ENCODE measurements at regions not wholly inside any gene's neighbourhood (a gene's known extent, or its start where the extent isn't known, plus 50 kb on each side); places are given as distances from the start of the nearest gene placed in this dataset.
"Not testable (repeated sequence)": the region's sequence is repeated elsewhere in the genome, so short reads cannot be mapped to it uniquely, and the experiment has no call there.

DNA sequence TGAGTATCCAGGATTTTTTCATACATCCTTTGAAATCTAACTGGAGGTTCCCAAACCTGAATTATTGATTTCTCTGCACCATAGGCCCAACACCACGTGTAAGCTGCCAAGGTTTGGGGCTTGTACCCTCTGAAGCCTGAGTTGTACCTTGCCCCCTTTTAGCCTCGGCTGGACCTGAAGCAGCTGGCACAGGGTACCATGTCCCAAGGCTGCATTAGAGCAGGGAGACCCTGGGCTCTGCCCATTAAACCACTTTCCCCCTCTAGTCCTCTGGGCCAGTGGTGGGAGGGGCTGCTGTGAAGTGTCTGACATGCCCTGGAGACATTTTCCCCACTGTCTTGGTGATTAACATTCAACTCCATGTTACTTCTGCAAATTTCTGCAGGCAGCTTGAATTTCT, 532.9 kb upstream of the NUDT12 start:
- DNase-seq (ENCODE audit: low spot score) = no peak

DNA sequence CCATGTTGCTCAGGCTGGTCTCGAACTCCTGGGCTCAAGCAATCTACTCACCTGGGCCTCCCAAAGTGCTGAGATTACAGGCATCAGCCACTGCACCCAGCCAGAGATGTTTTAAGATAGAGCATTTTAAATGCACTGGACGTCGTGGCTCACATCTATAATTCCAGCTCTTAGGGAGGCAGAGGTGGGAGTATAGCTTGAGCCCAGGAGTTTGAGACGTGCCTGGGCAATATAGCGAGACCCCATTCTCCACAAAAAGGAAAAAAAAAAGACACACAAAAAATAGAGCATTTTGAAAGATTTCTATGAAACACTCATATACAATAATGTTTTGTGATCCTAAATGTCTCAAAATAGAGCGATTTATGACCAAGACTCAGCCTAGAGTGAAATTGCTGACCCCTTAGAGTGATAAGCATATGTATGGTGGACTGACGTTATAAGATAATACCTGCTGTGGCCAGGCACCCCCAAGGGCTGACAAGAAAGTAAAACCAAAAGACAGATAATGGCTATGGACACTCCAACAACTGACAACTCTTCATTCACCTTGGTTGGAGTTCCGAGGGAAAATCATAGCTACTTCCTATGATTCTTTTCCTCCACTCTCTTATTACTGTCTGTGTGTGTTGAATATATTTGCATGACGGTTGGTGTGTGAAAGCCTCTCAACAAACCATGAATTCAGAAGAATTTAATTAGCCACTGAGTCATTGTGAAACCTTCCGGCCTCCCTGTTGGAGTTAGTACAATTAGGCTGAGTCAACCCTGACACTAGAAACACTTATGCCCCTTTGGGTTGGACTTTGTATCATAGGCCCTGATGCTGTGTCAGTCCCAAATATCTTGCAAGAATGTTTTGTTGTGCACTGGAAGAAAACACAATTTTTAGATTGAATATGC, 526.5 kb upstream of the NUDT12 start:
- DNase-seq (ENCODE audit: low spot score) = no peak

DNA sequence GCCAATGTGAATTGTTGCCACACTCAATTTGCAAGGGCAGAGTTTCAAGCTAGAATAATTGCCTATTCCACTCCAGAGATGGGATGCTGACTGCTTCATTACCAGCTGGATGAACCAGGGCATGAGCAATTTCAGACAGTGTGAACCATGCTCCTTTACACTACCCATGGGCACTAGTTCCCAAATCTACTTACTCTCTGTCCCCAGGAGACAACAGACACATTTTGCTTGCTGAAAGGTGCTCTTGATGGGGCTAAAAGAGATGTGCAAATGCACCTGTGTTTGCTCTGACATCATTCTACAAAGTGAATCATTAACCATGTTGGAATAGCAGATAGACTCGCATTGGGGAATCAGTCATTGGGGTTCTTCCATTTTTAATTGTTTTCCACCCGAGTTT, 522.3 kb upstream of the NUDT12 start:
- DNase-seq (ENCODE audit: low spot score) = no peak

DNA sequence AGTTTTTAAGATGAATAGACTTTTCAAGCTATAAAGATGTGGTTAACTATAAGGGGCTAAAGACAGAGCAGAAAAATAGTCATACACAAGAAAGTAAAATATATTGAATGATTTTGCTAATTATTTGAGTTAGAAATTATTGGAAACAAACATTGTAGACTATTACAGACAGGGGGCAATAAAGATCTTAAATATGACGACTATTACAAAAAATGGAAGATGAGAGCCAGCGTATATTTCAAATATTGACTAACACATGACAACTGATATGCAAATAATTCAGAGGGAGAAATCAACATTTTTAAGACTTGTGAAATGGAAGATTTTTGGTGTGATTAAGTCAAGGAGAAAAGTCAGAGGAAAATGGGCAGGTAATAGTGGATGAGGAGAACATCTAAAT, 520.2 kb upstream of the NUDT12 start:
- DNase-seq (ENCODE audit: low spot score) = no peak

DNA sequence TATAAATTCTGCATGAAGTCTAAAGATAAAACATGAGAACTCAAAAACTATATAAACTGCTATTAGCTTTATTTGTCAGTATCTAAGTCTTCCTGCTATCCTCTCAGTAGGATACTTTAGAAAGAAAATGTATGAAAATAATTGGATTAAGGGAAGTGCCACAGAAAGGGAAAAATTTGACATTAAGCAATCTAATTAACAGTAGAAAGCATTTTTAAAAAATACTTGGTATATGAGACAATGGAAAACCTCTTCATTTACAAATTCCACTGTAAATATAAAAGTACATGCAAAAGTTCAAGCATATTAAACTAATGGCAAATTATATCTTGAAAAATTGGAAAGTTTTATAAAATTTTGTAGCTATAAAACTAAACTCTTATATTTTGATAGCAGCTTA, 518.6 kb upstream of the NUDT12 start:
- DNase-seq (ENCODE audit: low spot score) = no peak

DNA sequence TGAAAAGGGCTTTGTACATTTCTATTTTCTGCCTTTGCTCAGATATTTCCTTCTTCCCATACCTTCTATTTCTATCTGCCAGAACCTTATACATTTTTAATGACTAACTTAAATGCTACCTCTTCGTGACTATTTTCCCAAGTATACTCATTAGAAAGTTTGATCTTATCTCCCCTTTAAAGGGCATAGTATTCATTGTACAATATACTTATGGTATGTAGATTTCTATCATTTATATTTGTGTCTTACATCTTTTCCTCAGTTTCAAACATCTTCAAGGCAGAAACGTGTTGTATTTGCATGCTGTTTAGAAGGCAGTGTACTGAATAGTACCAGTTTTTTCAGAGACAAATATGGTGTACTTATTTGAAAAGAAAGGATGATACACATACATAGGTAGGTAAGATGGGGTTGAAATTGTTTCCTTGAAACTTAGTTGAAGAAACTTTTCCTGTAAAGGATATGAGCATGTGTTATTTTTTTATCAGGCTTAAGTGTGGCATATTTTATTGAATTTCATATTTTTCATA, 518.1 kb upstream of the NUDT12 start:
- no peak for DNase-seq (ENCODE audit: low spot score)

DNA sequence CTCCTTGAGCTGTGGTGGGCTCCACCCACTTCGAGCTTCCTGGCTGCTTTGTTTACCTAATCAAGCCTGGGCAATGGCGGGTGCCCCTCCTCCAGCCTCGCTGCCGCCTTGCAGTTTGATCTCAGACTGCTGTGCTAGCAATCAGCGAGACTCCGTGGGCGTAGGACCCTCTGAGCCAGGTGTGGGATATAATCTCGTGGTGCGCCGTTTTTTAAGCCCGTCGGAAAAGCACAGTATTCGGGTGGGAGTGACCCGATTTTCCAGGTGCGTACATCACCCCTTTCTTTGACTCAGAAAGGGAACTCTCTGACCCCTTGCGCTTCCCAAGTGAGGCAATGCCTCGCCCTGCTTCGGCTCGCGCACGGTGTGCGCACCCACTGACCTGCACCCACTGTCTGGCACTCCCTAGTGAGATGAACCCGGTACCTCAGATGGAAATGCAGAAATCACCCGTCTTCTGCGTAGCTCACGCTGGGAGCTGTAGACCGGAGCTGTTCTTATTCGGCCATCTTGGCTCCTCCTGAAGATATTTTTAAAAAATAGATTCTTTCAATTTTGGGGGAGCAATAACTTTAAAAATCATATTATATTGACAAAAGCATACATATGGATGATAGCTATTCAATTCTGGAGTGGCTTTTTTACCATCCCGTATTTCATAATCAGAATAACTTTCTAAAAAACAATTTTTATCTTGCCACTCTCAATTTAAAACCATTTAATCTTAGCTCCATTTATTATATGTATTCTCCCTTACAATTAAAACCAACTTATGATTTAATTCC, 517.5 kb upstream of the NUDT12 start:
- not testable (repeated sequence) for DNase-seq (ENCODE audit: low spot score)

DNA sequence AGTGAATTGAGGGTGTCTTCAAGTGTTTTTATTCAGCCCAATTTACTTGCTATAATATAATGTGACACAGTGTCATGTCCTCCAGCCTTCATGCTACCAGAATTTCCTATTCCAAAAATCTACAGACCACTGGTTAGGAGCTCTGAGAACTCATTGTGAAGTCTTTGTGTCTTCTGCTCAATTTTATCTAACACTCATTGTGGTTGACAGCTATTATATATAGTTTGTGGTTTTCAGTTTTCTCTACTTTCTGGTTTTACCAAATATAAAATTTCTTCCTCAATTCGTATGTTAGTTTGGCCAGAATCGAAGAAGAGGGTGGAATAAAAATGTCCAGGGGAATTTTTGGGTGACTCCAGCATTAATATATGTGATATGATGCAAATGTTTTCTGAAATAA, 509.3 kb upstream of the NUDT12 start:
- no peak for DNase-seq (ENCODE audit: low spot score)

DNA sequence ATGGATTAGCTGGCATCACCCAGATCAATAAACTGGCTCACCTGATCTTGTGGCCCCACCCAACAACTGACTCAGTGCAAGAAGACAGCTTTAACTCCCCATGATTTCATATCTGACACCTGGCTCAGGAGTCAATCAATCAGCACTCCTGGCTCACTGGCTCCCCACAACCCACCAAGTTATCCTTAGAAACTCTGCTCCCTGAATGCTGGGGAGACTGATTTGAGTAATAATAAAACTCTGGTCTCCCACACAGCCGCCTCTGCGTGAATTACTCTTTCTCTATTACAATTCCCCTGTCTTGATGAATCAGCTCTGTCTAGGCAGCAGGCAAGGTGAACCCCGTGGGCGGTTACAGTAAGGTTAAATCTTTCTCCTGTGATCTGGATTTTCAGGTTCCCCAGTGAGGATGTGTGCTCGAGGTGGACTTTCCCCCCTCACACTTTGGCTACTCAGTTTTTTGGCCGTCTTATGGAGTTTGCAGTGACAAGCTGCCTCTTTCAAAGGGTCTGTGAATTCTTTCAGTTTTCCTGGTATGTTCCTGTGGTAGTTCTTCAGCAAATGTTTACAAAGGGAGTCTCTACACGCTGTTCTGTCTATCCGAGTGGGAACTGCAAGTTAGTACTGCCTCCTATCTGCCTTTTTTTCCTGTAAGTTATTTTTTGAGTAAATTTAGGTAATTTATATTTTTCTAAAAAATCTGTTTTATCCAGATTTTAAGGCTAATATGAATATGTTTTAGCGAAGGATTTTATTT, 500.2 kb upstream of the NUDT12 start:
- no peak for DNase-seq (ENCODE audit: low spot score)

DNA sequence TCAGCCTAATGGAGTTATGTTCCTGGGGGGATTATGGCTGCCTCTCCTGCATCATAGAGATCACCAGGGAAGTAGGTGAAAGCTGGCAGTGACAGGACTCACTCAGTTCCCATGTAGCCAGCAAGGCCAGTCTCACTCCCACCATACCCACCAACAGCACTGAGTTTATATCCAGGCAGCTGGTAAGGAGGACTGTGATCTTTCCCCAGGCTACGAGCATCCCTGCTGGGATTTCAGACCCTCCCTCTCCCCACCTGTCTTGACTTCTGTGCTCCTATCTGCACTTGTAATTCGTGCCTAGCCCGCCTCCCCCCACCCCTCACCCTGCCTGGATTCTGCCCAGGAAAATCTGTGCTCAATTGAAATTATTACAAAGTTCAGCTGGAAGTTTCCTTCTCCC, 499.1 kb upstream of the NUDT12 start:
- no peak for DNase-seq (ENCODE audit: low spot score)

DNA sequence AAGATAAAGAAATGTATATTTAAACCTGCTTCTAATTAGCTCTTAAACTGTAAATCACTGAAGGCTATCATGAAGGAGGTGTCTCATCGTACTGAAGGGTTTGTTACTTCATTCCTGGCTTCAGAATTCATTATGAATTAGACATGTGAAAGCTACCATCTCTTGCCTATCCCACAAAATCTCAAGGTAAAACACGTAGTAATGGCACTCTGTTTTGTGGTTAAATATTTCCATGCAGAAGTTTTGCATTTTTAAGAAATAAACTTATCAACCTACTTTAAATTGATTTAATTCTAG, 490.7 kb upstream of the NUDT12 start:
- no peak for DNase-seq (ENCODE audit: low spot score)

DNA sequence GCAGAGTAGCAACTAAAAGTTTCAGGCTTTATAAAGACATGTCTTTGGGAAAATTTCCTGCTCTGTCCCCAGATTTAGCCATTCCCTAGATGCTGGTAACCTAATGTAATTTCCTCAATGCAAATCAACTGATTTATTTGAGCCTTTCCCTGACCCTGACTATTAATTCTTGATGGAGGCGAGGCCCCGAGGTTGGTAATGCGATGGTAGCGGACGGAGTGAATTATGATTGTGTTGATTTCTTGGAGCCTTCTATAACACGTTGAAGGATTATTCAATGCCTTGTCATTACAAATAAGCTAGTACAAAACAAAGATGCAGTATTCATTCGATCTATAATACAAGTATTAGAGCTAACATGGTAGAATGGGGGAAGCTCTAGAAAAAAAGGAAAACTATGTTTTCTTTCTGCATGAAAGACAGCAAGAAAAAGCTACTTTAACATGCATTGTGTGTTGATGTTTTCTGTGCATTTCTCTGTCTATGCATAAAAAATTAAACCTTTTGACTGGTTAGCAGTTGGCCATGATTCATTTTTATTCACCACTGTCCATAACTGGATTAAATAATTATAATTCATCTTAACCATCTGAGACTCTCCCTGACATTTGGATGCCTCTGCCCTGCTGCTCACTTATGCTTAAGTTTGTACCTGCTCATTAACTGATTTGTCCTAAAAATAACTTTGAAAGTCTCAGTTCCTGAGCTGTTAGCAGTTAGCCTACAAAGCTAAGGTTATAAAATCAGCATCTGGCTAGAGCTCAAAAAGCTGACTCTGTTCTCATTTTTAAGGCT, 490.2 kb upstream of the NUDT12 start:
- DNase-seq (ENCODE audit: low spot score) = no peak

DNA sequence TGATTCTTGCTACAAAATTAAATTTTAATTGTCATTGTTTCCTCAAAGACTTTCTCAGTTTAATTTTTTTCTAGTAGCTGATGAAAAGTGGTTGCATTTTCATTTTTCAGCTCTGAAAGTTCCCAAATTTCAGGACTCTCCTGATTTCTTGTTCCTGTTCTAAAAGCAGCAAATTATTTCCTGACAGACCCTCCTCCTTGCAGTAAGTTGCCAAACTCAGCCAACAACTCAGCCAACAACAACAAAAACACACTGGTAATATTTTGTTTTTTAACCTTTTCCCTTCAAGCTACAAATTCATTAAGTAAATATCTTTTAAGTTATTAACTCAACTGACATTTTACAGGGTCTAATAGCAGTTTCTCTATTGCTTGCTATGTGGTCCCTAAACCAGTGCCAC, 487.8 kb upstream of the NUDT12 start:
- DNase-seq (ENCODE audit: low spot score) = no peak

DNA sequence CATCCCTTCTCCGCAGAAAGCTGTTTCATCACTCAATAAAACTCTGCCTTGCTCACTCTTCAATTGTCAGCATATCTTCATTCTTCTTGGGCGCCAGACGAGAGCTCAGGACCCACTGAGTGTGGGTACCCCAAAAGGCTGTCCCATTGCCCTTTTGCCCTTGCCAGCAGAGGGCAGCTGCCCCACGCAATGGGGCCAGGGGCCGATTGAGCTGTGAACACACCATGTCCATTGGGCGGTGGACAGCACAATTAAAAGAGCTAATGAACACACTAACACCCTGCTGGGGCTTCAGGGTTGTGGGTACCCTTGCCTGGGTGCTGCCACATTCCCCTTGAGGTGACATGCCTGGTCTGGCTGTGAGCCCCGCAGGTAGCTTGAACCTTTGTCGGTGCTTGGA, 487.2 kb upstream of the NUDT12 start:
- DNase-seq (ENCODE audit: low spot score) = no peak

DNA sequence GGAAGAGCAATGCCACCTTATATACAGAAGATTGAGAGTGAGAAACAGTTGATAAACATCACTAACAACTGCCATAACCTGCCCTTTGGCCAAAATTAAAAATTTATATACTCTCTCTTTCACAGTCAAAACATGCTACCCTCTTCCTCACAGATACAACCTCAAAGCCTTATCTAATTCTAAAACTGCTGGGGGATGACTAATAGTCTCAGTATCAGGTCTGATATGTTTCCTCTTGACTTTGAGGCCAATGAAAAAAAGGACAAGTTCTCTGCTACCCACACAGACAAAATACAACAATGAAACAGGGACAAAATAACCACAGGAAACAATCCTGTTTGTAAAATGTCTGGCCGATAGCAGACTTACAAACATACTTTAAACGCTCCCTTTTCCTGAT, 485.6 kb upstream of the NUDT12 start:
- no peak for DNase-seq (ENCODE audit: low spot score)

DNA sequence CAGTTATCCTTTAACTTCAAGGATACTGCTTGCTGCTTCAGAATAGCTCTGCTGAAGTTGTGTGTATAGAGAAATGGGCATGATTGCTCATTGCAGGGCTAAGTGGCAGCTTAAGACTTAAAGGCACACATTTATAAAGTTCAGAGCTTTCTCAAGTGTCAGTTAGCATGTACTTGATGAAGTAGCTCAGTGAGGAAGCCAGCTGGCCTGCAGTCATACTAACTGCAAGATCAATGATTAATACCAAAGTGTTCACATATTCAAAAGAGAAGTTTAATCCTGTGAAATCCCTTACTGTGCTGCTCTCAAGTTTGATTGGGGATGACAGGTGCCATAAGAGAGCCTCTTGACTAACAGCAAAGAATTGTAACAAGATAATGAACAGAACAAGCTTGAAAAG, 483.4 kb upstream of the NUDT12 start:
- DNase-seq (ENCODE audit: low spot score) = no peak

DNA sequence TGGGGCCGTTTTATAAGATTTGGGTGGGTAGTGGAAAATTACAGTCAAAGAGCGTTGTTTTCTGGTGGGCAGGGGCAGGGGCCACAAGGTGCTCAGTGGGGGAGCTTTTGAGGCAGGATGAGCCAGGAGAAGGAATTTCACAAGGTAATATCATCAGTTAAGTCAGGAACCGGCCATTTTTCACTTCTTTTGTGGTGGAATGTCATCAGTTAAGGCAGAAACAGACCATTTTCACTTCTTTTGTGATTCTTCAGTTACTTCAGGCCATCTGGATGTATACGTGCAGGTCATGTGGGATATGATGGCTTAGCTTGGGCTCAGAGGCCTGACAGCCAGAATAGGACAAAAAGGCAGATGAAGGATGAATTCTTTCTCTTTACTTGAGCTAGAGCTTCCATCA, 477.3 kb upstream of the NUDT12 start:
- DNase-seq (ENCODE audit: low spot score) = not testable (repeated sequence)

DNA sequence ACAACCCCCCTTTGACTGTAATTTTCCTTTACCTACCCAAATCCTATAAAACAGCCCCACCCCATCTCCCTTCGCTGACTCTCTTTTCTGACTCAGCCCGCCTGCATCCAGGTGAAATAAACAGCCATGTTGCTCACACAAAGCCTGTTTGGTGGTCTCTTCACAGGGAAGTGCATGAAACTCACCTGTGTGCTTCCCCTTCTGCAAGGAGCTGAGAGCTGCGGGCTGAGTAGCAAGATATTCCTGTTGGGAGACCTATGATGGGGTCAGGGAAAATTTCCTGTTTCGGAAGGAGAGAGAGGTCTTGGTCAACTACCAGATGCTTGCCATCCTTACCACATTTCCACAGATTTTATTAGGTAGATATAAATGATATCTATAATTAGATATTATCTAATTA, 474.5 kb upstream of the NUDT12 start:
- DNase-seq (ENCODE audit: low spot score) = not testable (repeated sequence)

DNA sequence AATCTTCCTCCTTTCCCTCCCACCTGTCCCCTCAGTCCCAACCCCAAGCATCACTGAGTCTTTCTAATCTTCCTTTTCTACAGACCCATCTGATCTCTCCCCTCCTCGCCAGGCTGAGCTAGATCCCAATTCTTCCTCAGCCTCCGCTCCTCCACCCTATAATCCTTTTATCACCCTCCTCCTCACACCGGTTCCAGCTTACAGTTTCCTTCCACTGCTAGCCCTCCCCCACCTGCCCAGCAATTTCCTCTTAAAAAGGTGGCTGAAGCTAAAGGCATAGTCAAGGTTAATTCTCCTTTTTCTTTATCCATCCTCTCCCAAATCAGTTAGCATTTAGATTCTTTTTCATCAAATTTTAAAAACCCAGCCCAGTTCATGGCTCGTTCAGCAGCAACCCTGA, 470.6 kb upstream of the NUDT12 start:
- DNase-seq (ENCODE audit: low spot score) = not testable (repeated sequence)

DNA sequence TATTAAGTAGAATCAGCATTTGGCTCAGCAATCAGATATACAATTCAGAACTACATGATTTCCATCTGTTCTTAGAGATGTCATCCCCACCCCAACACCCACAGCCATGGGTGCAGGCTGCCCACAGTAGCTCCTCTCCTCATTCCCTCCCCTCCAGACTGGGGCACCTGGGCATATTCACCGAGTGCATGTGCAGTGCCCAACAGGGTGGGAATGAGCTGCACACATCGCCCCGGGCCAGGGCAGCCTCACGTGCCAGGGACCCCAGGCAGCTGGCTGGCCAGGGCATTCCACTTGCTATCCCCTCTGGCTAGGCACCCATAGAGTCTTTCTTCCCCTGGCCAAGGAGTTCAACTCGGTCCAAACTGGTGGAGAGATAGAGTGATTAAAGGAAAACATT, 461.9 kb upstream of the NUDT12 start:
- no peak for DNase-seq (ENCODE audit: low spot score)

DNA sequence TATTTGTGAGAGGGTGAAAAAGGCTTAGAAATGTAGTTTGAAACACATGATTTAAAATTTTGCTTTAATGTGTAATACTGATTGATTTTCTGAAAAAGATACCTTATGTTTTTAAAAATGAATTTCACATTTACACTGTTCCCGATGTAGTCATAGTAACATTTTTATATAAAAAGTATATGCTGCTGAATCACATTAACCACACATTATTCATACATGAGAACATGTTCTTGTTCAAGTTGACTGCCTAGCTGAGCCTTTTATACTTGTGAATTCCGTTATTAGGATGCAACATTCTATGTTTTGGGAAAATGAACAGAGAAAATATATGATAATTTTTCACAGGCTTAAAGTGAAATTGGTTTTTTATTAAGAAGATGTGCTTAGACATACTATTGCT, 461.1 kb upstream of the NUDT12 start:
- no peak for DNase-seq (ENCODE audit: low spot score)

DNA sequence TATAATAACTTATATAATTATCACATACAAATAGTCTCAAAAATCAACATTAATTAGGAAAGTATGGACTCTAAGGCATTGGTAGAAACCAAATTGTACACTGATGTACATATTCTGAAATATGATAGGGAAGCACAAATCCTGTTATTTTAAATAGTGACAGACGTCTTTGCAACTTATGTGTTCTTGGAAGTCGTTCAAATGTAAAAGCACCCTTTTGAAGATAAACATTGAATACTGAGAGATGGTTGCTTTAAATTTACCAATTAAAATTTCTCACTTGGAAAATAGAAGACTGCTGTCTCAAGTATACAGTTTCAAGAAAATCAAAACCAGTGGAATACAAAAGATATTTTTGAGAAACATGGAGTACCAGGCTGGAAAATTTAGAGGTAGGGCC, 457.4 kb upstream of the NUDT12 start:
- DNase-seq (ENCODE audit: low spot score) = no peak
